CD1c-positive myeloid dendritic cell (primary cell): ENCODE measurements at regions not wholly inside any gene's neighbourhood (a gene's known extent, or its start where the extent isn't known, plus 50 kb on each side); places are given as distances from the start of the nearest gene placed in this dataset.
"Not testable (repeated sequence)": the region's sequence is repeated elsewhere in the genome, so short reads cannot be mapped to it uniquely, and the experiment has no call there.

Experiments
- DNase-seq: peaks from one replicate; pipeline ENCODE4 v3.0.0-alpha.2; 2016; ENCODE audit errors: extremely low spot score

DNA sequence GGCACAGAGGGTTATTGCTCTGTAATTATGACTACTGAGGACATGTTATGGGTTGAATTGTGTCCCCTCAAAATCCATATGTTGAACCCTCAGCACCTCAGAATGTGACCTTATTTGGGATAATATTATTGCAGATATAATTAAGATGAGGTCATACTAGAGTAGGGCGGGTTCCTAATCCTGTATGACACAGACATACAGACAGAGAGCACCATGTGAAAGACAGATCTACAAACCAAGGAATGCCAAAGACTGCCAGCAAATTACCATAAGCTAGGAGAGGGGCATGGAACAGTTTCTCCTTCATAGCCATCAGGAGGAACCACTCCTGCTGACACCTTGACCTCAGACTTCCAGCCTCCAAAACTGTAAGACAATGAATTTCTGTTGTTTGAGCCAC is 115.2 kb upstream of the OTUD4 start:
- no peak for DNase-seq

DNA sequence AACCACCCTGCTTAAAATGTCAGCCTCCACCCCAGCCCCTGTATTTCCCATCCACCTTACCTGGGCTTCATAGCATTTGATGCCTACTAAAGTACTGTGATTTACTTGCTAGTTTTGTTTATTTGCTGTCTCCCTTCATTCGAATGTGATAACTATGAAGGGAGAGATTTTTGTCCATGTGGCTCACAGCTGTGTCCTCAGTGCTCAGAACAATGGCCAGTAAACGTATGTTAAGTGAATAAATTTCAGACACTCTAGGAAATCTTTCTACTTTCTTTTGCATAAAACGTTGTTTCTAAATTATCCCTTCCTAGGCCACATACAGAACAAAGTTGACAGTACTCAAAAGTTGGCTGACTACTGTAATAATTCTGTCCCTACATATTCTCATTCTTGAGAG is 114.7 kb upstream of the OTUD4 start:
- no peak for DNase-seq

DNA sequence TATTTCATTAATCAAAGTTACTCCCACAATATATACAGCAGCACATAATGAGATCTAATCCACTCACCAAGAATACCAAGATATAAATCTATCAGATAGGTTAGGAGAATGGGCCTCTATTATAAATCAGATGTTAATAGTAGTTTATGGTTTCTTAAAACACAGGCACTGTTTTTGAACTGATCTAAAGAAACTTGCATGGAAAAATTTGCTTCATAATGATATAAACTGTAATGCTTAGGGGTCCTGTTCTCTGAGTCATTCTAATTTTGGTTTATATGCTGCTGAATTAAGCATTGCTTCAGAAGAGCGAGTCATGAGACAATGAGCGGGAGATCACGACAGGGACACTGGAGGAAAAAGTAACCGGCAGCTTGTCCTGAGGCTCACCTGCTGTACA is 113.3 kb upstream of the OTUD4 start:
- no peak for DNase-seq

DNA sequence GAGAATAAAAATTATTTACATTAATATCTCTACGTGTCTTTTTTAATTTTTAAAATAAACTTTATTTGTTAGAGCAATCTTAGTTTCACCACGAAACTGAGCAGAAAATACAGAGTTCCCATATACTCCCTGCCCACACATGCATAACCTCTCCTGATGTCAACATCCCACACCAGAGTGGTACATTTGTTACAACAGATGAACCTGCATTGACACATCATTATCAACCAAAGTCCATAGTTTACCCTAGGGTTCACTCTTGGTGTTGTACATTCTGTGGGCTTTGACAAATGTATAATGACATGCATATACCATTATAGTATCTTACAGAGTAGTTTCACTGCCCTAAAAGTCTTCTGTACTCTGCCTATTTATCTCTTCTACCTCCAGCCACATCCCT is 110.6 kb upstream of the OTUD4 start:
- DNase-seq: no peak

DNA sequence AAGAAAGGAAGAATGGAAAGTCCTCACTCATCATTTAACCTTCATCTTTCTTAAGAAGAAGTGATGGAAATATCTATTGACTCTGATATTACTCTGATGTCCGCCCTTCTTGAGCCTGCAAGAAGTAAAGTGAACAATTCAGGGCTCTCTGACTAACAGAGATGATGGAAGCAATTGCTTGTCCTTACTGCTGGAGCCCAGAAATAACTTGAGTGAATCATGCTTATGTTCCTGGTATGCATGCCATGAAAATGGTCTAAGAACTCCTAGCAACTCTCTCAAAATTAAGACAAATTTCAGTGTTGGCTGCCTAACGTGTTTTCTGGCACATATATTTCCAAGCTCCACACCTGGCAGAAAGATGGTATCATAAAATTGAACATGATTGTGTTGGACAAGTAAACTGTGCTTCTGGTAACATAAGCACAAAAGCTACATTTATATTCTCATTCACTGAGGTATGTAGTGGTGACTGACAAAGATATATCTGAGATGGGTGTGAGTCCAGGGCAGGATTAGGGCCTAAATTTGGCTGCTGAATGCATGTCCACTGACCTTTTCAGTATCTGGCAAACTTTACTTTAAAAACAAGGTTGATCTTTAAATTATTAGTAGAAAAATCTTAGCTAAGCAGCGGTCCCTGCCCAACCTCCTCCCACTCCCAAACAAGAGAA is 109.2 kb upstream of the OTUD4 start:
- DNase-seq: no peak

DNA sequence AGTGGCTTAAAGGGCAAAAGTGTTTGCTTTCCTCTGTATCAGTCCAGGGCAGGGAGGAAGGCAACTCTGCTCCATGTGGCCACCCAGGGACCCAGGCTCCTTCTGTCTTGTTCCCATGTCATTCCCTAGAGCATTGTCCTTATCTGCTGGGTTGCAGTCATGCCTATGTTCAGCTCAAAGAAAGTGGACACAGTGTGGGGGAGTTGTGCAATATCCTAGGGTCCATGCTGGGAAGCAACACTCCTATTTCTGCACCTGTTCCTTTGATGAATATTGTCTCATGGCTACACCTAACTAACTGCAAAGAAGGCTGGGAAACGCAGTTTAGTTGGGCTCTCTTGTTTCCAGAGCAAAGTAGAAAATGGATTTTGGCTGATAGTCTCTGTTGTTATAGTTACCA is 107.0 kb upstream of the OTUD4 start:
- no peak for DNase-seq

DNA sequence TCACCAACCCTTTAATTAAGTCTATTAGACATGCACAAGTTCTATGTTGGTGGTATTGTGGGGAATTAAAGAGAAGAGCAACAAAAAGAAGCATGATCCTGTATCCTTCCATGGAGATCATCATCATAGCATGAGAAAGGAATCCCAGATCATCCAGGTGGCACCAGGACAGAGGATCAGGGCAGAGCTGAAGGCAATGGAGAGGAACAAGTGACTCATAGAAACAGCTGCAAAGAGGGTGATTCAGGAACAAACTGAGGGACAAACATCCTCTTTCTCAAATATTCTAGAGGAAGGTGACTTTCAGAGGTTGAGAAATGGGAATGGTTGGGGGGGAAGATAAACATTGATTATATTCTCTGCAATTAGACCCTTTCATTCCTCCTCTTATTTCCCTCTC is 105.5 kb upstream of the OTUD4 start:
- no peak for DNase-seq

DNA sequence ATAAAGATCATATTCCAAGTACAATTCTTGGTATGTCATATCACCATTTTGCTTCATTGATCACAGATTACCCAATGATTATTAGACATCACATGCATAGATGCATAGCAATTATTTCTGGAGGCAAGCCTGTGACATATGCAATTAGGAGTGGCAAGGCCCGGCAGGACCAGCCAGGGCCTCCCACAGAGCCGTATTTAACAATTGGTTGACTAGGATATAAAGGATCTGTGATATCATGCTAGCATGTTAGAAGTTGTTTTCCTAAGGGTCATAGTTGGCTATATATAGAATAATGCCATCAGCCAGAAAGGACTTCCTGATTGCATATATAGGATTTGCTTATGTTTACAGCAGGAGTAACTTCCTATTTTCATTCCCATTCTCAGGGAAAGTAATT is 103.5 kb upstream of the OTUD4 start:
- DNase-seq: no peak

DNA sequence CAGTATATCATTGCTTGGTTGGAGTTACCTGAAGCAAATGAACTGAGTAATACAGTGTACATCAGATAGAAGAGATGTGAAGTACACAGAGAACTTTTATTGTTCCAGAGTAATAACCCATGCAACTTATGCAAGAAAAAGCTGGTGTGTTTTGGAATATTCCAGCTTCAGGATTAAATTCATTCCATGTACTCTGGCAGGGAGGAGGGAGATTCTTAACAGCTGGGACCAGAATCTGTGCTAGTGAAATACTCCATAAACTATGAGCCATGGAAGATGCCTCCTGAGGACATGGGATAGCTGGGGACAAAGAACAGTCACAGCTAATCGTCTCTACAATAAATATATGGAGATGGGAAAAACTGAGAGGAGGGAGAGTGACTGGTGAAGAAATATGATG is 101.6 kb upstream of the OTUD4 start:
- DNase-seq: no peak

DNA sequence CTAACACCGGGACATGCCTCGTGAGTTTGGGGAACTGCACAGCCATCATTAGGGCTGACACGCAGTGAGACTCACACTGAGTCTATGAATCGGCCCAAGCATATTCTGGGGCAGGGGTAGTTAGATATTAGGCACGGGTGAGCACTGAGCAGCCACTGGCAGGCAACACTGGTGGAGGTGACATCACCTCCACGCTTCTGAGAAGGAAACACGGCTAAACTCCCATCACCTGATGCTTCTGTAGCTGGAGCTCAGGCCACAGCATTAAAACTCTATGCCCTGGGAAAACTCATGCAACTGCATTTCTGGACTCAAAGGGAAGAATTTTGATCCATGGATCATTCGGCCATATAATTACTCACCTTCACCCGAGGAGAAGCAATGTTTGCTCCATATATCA is 100.8 kb upstream of the OTUD4 start:
- DNase-seq: no peak

DNA sequence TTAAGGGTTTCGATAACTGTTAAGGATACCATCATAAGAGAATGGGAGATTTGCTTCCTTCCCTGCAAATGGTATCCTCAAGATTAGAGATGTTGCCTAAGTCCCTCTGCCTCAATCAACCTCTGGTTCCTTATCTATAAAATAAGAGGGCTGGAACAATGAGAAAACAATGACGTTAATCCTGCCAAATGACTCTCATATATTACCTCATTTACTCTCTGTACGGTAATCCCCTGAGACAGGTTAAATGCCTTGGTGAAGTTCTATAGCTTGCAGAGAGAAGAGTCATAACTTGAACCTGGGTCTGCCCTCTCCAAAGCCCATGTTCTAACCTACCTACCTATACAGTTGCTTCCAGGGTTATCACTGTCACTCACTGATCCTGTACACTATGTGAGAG is 100.2 kb upstream of the OTUD4 start:
- no peak for DNase-seq

DNA sequence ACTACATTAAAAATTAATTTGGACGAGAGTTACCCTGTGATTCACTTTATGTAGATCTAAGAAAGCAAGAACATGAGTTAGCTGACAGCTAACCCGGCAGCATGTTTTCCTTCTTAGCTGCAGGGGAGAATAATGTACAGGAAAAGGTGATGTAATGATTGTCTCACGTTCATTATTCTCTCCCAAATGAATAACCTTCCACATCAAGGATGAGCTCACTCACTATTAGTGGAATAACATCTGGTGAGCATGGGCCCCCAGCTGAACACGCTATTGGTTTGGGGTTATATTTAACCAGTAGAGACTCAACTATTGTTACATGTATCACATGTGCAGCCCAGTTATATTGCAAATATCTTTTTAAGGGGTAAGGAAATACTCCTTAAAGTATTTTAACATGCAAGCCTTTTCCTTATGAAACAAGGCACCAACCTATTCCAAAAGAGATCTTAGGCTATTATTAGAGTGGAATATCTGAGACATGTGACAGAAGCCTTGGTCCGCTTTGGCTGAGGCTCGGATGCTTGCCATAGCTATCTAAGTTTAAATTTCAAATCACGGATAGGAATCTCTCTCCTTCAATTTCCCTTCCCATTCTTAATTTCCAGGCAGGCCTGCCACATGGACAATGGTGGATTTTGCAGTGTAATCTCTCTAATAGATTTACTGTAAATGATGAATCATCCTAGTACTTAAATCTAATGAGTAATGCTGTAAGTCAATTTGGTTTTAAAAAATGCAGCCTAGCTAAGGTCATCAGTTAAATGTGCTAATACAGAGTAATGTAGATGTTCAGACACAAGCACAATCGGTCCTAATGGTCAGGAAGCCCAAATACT is 99.0 kb upstream of the OTUD4 start:
- DNase-seq: no peak

DNA sequence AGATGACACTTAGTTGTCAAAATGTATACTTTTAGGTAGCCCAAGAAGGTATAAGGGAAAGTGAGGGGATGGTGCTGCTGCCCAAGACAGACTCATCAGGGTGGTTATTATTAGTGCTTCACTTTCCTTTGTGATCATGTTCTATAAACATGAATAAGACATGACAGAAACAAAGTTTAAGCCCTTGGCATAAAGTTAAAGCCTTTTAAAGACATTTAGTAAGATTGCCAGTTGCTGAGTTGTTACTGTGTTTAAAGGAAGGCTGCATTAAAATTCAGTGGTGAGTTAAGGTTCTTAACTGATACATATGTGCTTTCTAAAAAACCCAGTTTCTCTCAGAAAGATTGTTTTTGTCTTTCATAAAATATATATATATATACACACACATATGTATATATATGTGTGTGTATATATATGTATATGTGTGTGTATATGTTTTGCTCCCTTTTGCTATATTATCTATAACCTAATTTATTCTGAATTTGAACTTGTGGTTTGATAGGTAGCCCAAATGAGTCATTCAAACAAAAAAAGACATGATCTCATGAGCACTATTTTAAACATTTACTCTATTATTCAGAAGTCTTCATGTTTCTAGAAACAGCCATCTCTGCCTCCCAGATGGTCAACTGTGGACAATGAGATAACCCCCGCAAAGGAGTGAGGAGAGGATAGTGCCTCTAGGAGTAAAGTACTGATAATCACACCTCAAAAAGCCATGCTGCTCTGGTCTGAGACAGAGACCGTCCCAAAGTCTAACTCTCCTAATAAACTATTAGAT is 98.1 kb upstream of the OTUD4 start:
- no peak for DNase-seq

DNA sequence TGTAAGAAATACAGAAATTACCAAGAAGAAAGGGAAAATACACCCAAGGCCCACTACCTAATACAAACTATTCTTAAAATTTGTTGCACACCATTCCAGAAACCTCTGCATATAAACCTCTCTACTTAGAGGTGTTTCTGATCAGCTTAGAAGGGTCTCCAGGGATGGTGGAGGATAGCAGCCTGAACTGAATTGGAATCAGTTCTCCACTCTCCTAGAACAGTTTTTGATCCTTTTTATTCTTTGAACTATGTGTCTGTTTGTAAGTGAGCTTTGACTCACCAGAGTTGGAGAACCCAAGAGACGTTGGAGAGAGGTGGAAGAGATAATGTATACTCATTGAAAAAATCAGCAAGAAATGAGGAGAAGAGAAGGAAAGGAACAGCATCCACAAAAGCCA is 96.6 kb upstream of the OTUD4 start:
- DNase-seq: no peak

DNA sequence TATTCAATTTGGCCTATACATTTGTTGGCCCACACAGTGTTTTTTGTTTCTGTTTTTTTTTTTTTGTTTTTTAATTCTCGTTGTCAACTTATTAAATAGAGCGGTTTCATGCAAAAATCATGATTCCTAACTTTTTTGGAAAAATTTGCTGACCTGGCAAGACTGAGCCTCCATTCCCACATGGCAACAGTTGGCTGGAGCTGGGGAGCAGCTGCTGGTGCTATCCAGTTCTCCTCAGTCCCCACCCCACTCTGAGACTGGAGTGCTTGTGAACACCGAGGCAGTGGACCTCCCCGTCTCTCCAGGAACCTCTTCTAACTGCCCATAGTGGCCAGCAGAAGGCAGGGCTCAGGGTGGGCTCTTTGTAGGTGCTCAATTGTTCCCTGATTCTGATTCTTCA is 95.7 kb upstream of the OTUD4 start:
- no peak for DNase-seq

DNA sequence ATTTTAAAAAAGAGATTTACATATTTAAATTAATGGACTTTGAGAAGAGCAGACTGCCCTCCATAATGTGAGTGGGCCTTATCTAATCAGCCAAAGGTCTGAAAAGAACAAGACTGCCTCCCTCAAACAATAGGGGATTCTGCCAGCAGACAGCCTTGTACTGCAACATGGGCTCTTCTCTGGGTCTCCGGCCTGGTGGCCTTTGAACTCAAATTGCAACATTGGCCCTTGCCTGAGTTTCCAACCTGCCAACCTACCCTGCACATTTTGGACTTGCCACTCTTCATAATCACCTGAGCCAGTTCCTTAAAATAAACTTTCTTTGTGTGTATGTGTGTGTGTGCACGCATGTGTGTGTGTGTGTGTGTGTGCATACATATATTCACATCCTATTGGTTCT is 90.8 kb upstream of the OTUD4 start:
- DNase-seq: no peak

DNA sequence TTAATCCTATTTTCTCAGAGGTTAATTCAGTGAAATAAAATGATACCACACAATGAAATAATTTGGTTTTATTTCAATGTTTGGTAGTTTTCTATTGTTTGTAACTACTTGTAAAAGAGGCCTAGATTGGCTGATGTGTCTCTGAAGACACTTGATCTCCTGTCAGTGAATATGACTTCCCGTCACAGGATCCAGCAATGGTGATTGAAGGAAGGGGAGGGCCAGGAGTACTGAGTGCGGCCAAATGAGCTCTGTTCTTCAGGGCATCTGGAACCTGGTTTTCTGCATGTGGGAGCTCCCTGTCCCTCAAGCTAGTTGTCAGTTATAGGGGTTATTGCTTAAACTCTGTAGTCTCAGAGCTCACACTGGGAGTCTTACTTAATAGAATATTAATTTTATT is 86.5 kb upstream of the OTUD4 start:
- DNase-seq: no peak

DNA sequence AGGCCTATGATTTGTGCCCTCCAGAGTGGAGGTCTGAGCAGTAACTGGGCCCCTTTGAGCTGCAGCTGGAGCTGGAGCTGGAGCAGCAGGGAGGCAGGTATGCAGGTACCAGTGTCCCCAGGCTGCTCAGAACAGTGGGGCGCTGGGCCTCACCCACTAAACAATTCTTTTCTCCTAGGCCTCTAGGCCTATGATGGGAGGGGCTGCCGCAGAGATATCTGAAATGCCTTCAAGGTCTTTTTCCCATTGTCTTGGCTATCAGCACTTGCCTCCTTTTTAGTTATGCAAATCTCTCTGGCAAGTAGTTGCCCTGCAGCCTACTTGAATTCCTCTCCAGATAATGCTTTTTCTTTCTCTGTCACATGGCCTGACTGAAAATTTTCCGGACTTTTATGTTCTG is 79.7 kb upstream of the OTUD4 start:
- DNase-seq: no peak

DNA sequence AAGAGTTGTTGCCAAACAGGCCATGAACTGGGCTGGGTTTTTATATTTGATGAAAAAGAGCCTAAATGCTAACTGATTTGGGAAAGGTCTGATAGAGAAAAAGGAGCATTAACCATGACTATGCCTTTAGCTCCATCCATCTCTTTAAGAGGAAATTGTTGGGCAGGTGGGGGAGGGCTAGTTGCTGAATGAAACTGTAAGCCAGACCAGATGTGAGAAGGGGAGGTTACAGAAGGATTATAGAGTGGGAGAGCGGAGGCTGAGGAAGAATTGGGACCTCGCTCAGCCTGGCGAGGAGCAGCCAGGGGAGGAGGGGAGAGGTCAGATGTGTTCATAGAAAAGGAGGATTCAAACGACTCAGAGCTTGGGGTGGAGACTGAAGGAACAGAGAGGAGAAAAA is 74.9 kb upstream of the OTUD4 start:
- not testable (repeated sequence) for DNase-seq

DNA sequence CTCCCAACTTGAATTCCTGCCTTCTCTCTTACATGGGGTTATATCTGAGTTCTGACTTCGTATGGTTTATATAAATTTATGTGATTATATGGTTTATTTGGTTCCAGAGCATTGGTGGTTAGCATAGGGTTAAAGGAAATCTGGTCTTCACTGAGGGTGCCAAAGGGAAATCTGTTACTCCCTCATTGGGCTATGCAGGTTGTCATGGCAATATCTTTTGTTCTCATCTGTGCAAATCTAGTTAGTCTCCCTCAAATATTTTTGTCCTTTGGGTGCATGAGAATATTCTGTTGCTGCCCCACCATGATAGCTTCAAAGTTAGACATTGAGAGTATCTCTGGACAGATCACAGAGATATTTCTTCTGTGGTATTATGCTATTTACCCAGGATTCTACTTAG is 71.8 kb upstream of the OTUD4 start:
- DNase-seq: no peak

DNA sequence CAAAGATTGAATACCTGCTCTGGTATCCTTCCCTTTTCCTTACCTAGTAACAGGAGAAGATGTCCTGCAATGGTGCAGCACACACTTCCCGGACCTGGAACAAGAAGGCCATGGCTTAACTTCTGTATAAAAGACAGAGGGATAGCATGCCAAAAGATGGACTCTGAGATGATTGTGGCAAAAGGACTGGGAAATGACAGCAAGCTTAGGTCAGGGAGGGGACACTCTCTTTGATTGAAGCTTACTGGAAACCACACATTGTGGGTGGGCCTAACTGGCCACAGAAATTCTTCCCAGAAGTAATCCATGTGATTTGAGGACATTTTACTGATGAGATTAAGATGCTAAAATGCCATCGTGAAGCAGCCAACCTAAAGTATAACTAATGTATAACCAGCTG is 71.0 kb upstream of the OTUD4 start:
- no peak for DNase-seq

DNA sequence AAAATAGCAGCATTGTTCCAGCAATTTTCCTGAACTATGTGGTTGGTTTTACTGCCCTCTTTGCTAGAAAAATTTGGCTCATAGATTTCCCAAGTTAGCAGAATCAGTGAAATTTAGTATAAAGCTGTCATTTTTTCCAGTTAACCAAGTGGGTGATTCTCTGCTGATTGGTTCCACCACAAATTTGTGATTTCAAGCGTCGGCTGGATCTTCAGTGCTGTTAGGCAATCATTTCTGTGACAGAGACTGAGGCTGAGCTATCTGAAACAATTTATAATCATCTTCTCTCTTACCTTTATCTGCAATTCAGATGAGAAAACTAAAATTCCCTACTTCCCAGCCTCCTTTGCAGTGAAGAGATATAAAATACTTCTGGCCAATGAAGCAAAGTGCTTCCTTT is 68.6 kb upstream of the OTUD4 start:
- no peak for DNase-seq

DNA sequence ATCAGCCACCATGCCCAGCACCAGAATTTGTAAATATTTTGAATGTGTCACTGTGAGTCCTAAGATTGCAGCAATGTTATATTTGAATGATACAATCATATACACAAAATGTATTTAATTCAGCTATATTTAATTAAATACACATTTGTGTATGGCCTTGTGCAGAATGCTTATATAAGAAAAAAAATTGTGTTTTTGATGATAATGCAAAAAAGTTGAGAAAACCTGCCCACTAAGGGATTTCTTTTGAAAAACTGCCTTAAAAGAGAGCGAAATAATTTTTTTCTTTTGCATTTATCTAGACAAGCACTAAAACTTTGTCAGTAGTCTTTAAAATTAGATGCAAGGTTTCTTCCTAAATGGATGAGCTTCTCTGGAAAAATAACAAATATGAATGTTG is 68.1 kb upstream of the OTUD4 start:
- DNase-seq: no peak
